IMR-90 (cell line): ENCODE measurements at regions not wholly inside any gene's neighbourhood (a gene's known extent, or its start where the extent isn't known, plus 50 kb on each side); places are given as distances from the start of the nearest gene placed in this dataset.

Source experiments
- ATAC-seq: fragments of 200-7000 bp; cut with Tn5 transposase; 2 replicates; pipeline ENCODE4 v1.9.1; 2020; ENCODE audit warnings: low read depth, mild to moderate bottlenecking, moderate library complexity
- BruUV-seq: library from RNA; stranded (reverse); fragments of 400-500 nt; replicated peaks from 2 replicates; lab custom pipeline; 2021; lab: Mats Ljungman, UMichigan
- CTCF ChIA-PET: fragments of 300-600 bp; formaldehyde crosslinking; extraction: SDS; loops from one replicate; lab custom pipeline; 2021; ENCODE audit warnings: antibody characterized with exemption; lab: Yijun Ruan, JAX
- POLR2A ChIA-PET: fragments of 300-600 bp; sonication (Branson Sonifier 250); formaldehyde crosslinking; loops from one replicate; lab custom pipeline; 2022; ENCODE audit warnings: antibody characterized with exemption; ENCODE audit not compliant: unreplicated experiment; lab: Charles Lee
- DNase-seq: peaks from one replicate; pipeline ENCODE4 v3.0.0; 2013
- H2AFZ ChIP-seq: replicated peaks from 2 replicates; pipeline ENCODE3; 2013; ENCODE audit warnings: low read length, mild to moderate bottlenecking; ENCODE audit not compliant: poor library complexity
- H2AK5ac ChIP-seq: 2 replicates; pipeline ENCODE4 v1.6.1; 2013; ENCODE audit warnings: low read depth, low read length, inconsistent platforms
- H2AK9ac ChIP-seq: replicated peaks from 2 replicates; pipeline ENCODE3; 2013; ENCODE audit warnings: mild to moderate bottlenecking, low read depth, low read length, moderate library complexity; ENCODE audit not compliant: poor library complexity
- H2BK120ac ChIP-seq: 2 replicates; pipeline ENCODE4 v1.6.1; 2013; ENCODE audit warnings: low read depth, low read length, inconsistent platforms
- H2BK15ac ChIP-seq: 3 replicates; pipeline ENCODE4 v1.6.1; 2013; ENCODE audit warnings: low read depth, low read length, inconsistent platforms
- H2BK20ac ChIP-seq: 2 replicates; pipeline ENCODE4 v1.6.1; 2013; ENCODE audit warnings: low read depth, mild to moderate bottlenecking, inconsistent platforms, low read length, moderate library complexity
- H2BK5ac ChIP-seq: 2 replicates; pipeline ENCODE4 v1.6.1; 2013; ENCODE audit warnings: mild to moderate bottlenecking, low read depth, low read length, inconsistent platforms; ENCODE audit not compliant: poor library complexity, severe bottlenecking
- H3K14ac ChIP-seq: replicated peaks from 2 replicates; pipeline ENCODE4 v1.6.1; 2013; ENCODE audit warnings: low read depth, low read length, inconsistent platforms
- H3K18ac ChIP-seq: 2 replicates; pipeline ENCODE4 v1.6.1; 2013; ENCODE audit warnings: low read depth, low read length, control low read depth
- H3K23ac ChIP-seq: 2 replicates; pipeline ENCODE4 v1.6.1; 2013; ENCODE audit warnings: low read depth, low read length, inconsistent platforms
- H3K27ac ChIP-seq: 2 replicates; pipeline ENCODE4 v1.5.1; 2013; ENCODE audit warnings: mild to moderate bottlenecking, control low read depth, low read length; ENCODE audit not compliant: insufficient read depth
- H3K27me3 ChIP-seq: 2 replicates; pipeline ENCODE4 v1.6.1; 2013; ENCODE audit warnings: low read length; ENCODE audit not compliant: control insufficient read depth, insufficient read depth
- H3K36me3 ChIP-seq: 2 replicates; pipeline ENCODE4 v1.6.1; 2013; ENCODE audit warnings: low read length, mixed read lengths; ENCODE audit not compliant: control insufficient read depth, insufficient read depth
- H3K4ac ChIP-seq: 2 replicates; pipeline ENCODE4 v1.6.1; 2013; ENCODE audit warnings: low read depth, low read length, inconsistent platforms
- H3K4me1 ChIP-seq: 2 replicates; pipeline ENCODE4 v1.6.1; 2013; ENCODE audit warnings: low read length, mixed read lengths; ENCODE audit not compliant: control insufficient read depth, insufficient read depth
- H3K4me2 ChIP-seq: 2 replicates; pipeline ENCODE4 v1.6.1; 2013; ENCODE audit warnings: low read depth, mild to moderate bottlenecking, control low read depth, low read length, moderate library complexity
- H3K4me3 ChIP-seq: 2 replicates; pipeline ENCODE4 v1.5.1; 2013; ENCODE audit warnings: low read depth, mild to moderate bottlenecking, control low read depth, low read length, moderate library complexity; ENCODE audit not compliant: insufficient read depth
- H3K56ac ChIP-seq: 2 replicates; pipeline ENCODE4 v1.6.1; 2013; ENCODE audit warnings: low read length, inconsistent platforms; ENCODE audit not compliant: insufficient read depth; ENCODE audit errors: extremely low read depth
- H3K79me1 ChIP-seq, 2 experiments: 2 replicates each; pipeline ENCODE4 v1.6.1; 2013; ENCODE audit warnings: low read length in 2 of 2, inconsistent platforms in 1 of 2, low read depth in 1 of 2
- H3K9ac ChIP-seq: 2 replicates; pipeline ENCODE4 v1.6.1; 2013; ENCODE audit warnings: low read depth, low read length, control low read depth
- H3K9me1 ChIP-seq: 2 replicates; pipeline ENCODE4 v1.6.1; 2013; ENCODE audit warnings: low read length, inconsistent platforms; ENCODE audit not compliant: insufficient read depth
- H3K9me3 ChIP-seq: 2 replicates; pipeline ENCODE4 v1.6.1; 2013; ENCODE audit warnings: low read length; ENCODE audit not compliant: control insufficient read depth, insufficient read depth
- H4K20me1 ChIP-seq: 2 replicates; pipeline ENCODE4 v1.6.1; 2013; ENCODE audit warnings: low read length, inconsistent platforms; ENCODE audit not compliant: insufficient read depth
- H4K5ac ChIP-seq: 2 replicates; pipeline ENCODE4 v1.6.1; 2013; ENCODE audit warnings: mild to moderate bottlenecking, low read depth, low read length, control low read depth
- H4K8ac ChIP-seq, 2 experiments: 2 replicates each; pipeline ENCODE4 v1.6.1; 2013; ENCODE audit warnings: low read depth in 2 of 2, low read length in 2 of 2, control low read depth in 1 of 2, inconsistent platforms in 1 of 2
- H4K91ac ChIP-seq: 2 replicates; pipeline ENCODE4 v1.6.1; 2013; ENCODE audit warnings: low read depth, low read length, inconsistent platforms; ENCODE audit not compliant: insufficient read depth
- BHLHE40 ChIP-seq: fragments of 150-350 bp; IDR thresholded peaks from 2 replicates; pipeline ENCODE4 v1.6.1; 2016; ENCODE audit warnings: mild to moderate bottlenecking, low read depth, low read length
- CEBPB ChIP-seq: IDR thresholded peaks from 2 replicates; pipeline ENCODE4 v1.6.1; 2012; ENCODE audit warnings: low read depth, low read length, improper control_type of control experiment
- CHD1 ChIP-seq: IDR thresholded peaks from 2 replicates; pipeline ENCODE4 v1.6.1; 2012; ENCODE audit warnings: low read depth, low read length, improper control_type of control experiment
- FOS ChIP-seq: fragments of 150-350 bp; IDR thresholded peaks from 2 replicates; pipeline ENCODE4 v1.6.1; 2016; ENCODE audit warnings: low read depth, low read length
- MAFK ChIP-seq: IDR thresholded peaks from 2 replicates; pipeline ENCODE4 v1.6.1; 2012; ENCODE audit warnings: low read depth, low read length, improper control_type of control experiment
- MAZ ChIP-seq: IDR thresholded peaks from 2 replicates; pipeline ENCODE4 v1.6.1; 2012; ENCODE audit warnings: low read depth, mild to moderate bottlenecking, low read length, improper control_type of control experiment, moderate library complexity, borderline replicate concordance
- MXI1 ChIP-seq: IDR thresholded peaks from 2 replicates; pipeline ENCODE4 v1.6.1; 2012; ENCODE audit warnings: low read depth, mild to moderate bottlenecking, low read length, moderate library complexity, borderline replicate concordance
- NFE2L2 ChIP-seq: fragments of 150-350 bp; IDR thresholded peaks from 2 replicates; pipeline ENCODE4 v1.6.1; 2016; ENCODE audit warnings: low read depth, mild to moderate bottlenecking, low read length
- POLR2A ChIP-seq: IDR thresholded peaks from 2 replicates; pipeline ENCODE4 v1.6.1; 2012; ENCODE audit warnings: mild to moderate bottlenecking, low read depth, low read length
- RAD21 ChIP-seq: IDR thresholded peaks from 2 replicates; pipeline ENCODE4 v1.6.1; 2012; ENCODE audit warnings: low read length, improper control_type of control experiment
- RCOR1 ChIP-seq: IDR thresholded peaks from 2 replicates; pipeline ENCODE4 v1.6.1; 2012; ENCODE audit warnings: mild to moderate bottlenecking, low read length, improper control_type of control experiment; ENCODE audit not compliant: insufficient replicate concordance
- RFX5 ChIP-seq: IDR thresholded peaks from 2 replicates; pipeline ENCODE4 v1.8.0; 2012; ENCODE audit warnings: low read depth, mild to moderate bottlenecking, low read length, moderate library complexity
- SMC3 ChIP-seq: fragments of 150-350 bp; IDR thresholded peaks from 2 replicates; pipeline ENCODE4 v1.6.1; 2016; ENCODE audit warnings: low read depth, mild to moderate bottlenecking, antibody characterized with exemption, low read length, moderate library complexity
- dilution Hi-C: fragments of 300-500 bp; cut with HindIII; formaldehyde crosslinking; loops from one replicate; pipeline ENCODE4 v1.14.3; 2018; ENCODE audit warnings: low sequenced_read_pairs; ENCODE audit not compliant: unreplicated experiment
- in situ Hi-C: fragments of 300-500 bp; cut with MboI; formaldehyde crosslinking; loops from 3 replicates; pipeline ENCODE4 v1.14.3; 2019; ENCODE audit warnings: low sequenced_read_pairs, inconsistent platforms, mixed read lengths
- intact Hi-C: fragments of 100-400 bp; cut with micrococcal nuclease; formaldehyde crosslinking; loops from 2 replicates; pipeline ENCODE4 v1.10.0; 2022
- TF ChIP-seq, protein P1 (sequence below): conservative IDR thresholded peaks from 2 replicates; pipeline ENCODE4 v1.5.1; 2012; ENCODE audit warnings: mild to moderate bottlenecking, low read depth, low read length, improper control_type of control experiment
- TF ChIP-seq, protein P2 (sequence below): fragments of 150-350 bp; IDR thresholded peaks from 2 replicates; pipeline ENCODE4 v1.6.1; 2017; ENCODE audit warnings: mild to moderate bottlenecking, antibody characterized with exemption, low read length, low read depth
- TF ChIP-seq, protein P3 (sequence below): fragments of 150-350 bp; IDR thresholded peaks from 2 replicates; pipeline ENCODE4 v1.6.1; 2016; ENCODE audit warnings: low read depth, mild to moderate bottlenecking, low read length, moderate library complexity, borderline replicate concordance

- H4K91ac ChIP-seq: no peak overlapping the region
- in situ Hi-C loops: no loop called here
- H3K14ac ChIP-seq: no peak overlapping the region
- H2AK5ac ChIP-seq: no peak overlapping the region
- no peaks in the 10 kb centered on the region for H3K9me3 ChIP-seq
- no peaks in the 10 kb centered on the region for H3K27me3 ChIP-seq
- ChIA-PET CTCF (interaction anchor here (1.1 kb wide), 1 partner anchor 15 kb away, joined by 13 read pairs; no protein-coding TSS in a partner anchor), POLR2A (interaction anchor here (0.7 kb wide), 1 partner anchor 85 kb away, joined by 3 read pairs; no protein-coding TSS in a partner anchor)
- dilution Hi-C loops: no loop called here
- H3K4me1 ChIP-seq: peaks cover 2% of the 10 kb centered on the region; the same call in 1 of the 2 replicates
- ATAC-seq (no peak), DNase-seq (no peak)
- H3K4me2 ChIP-seq: no peak overlapping the region
- no peak overlapping the region for H2BK20ac ChIP-seq
- H2BK15ac ChIP-seq: no peak overlapping the region
- no peak overlapping the region for H3K18ac ChIP-seq
- H3K27ac ChIP-seq: no peak overlapping the region
- intact Hi-C loops: loop anchor here (2.0 to 10.0 kb wide), 2 partner anchors 315 to 801 kb away; partner anchors contain the start of gene COL12A1
- no peak overlapping the region for H3K23ac ChIP-seq
- no peak overlapping the region for H2AK9ac ChIP-seq
- TF ChIP-seq MAFK (no peak), MXI1 (no peak), MAZ (no peak), POLR2A (no peak), RFX5 (no peak), CHD1 (no peak), RCOR1 (no peak), FOS (no peak), CEBPB (no peak), RAD21 (no peak), NFE2L2 (no peak), SMC3 (no peak), BHLHE40 (no peak)
- TF ChIP-seq, protein P1, sequence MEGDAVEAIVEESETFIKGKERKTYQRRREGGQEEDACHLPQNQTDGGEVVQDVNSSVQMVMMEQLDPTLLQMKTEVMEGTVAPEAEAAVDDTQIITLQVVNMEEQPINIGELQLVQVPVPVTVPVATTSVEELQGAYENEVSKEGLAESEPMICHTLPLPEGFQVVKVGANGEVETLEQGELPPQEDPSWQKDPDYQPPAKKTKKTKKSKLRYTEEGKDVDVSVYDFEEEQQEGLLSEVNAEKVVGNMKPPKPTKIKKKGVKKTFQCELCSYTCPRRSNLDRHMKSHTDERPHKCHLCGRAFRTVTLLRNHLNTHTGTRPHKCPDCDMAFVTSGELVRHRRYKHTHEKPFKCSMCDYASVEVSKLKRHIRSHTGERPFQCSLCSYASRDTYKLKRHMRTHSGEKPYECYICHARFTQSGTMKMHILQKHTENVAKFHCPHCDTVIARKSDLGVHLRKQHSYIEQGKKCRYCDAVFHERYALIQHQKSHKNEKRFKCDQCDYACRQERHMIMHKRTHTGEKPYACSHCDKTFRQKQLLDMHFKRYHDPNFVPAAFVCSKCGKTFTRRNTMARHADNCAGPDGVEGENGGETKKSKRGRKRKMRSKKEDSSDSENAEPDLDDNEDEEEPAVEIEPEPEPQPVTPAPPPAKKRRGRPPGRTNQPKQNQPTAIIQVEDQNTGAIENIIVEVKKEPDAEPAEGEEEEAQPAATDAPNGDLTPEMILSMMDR: no peak
- TF ChIP-seq, protein P2, sequence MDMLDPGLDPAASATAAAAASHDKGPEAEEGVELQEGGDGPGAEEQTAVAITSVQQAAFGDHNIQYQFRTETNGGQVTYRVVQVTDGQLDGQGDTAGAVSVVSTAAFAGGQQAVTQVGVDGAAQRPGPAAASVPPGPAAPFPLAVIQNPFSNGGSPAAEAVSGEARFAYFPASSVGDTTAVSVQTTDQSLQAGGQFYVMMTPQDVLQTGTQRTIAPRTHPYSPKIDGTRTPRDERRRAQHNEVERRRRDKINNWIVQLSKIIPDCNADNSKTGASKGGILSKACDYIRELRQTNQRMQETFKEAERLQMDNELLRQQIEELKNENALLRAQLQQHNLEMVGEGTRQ: no peak
- TF ChIP-seq, protein P3, sequence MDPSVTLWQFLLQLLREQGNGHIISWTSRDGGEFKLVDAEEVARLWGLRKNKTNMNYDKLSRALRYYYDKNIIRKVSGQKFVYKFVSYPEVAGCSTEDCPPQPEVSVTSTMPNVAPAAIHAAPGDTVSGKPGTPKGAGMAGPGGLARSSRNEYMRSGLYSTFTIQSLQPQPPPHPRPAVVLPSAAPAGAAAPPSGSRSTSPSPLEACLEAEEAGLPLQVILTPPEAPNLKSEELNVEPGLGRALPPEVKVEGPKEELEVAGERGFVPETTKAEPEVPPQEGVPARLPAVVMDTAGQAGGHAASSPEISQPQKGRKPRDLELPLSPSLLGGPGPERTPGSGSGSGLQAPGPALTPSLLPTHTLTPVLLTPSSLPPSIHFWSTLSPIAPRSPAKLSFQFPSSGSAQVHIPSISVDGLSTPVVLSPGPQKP: no peak
- 0 out of 2 replicates have a peak, but pooled peaks cover 3% of the 10 kb centered on the region for H3K9me1 ChIP-seq
- no peaks in the 10 kb centered on the region for H3K36me3 ChIP-seq
- no peak overlapping the region for H4K5ac ChIP-seq
- H2BK120ac ChIP-seq: no peak overlapping the region
- BruUV-seq: no TSS peak
- no peaks in the 10 kb centered on the region for H3K79me1 ChIP-seq
- no peak overlapping the region for H2AFZ ChIP-seq
- no peak overlapping the region for H3K4me3 ChIP-seq
- H4K20me1 ChIP-seq: no peaks in the 10 kb centered on the region
- no peak overlapping the region for H3K9ac ChIP-seq
- no peak overlapping the region for H3K56ac ChIP-seq
- H3K4ac ChIP-seq: no peak overlapping the region
- no peak overlapping the region for H2BK5ac ChIP-seq
- H4K8ac ChIP-seq: no peak overlapping the region
Measured at GRCh38 chr6:74889635-74890034, 316.2 kb downstream of the COL12A1 start.
